Raji (cell line): ENCODE measurements at regions not wholly inside any gene's neighbourhood (a gene's known extent, or its start where the extent isn't known, plus 50 kb on each side); places are given as distances from the start of the nearest gene placed in this dataset.

Experiments
- POLR2A ChIP-seq: IDR thresholded peaks from 2 replicates; pipeline ENCODE4 v1.6.1; 2011; ENCODE audit warnings: low read depth, low read length, control low read depth; ENCODE audit not compliant: insufficient read depth

- no peak for TF ChIP-seq POLR2A
Measured at GRCh38 chr5:68444048-68444447, 228.5 kb downstream of the PIK3R1 start.

- TF ChIP-seq POLR2A: no peak
Measured at GRCh38 chr5:68444833-68445232, 229.3 kb downstream of the PIK3R1 start.

- no peak for TF ChIP-seq POLR2A
Measured at GRCh38 chr5:68445257-68446069, 229.9 kb downstream of the PIK3R1 start.

- TF ChIP-seq POLR2A: no peak
Measured at GRCh38 chr5:68446070-68446357, 230.5 kb downstream of the PIK3R1 start.

- TF ChIP-seq POLR2A: no peak
Measured at GRCh38 chr5:68446487-68446894, 230.9 kb downstream of the PIK3R1 start.

- TF ChIP-seq POLR2A: no peak
Measured at GRCh38 chr5:68447136-68447929, 231.8 kb downstream of the PIK3R1 start.

- TF ChIP-seq POLR2A: no peak
Measured at GRCh38 chr5:68449380-68449779, 233.8 kb downstream of the PIK3R1 start.

GRCh38 chr5:68450245-68450852 is 234.8 kb downstream of the PIK3R1 start:
- TF ChIP-seq POLR2A: no peak

GRCh38 chr5:68452286-68452685 is 236.7 kb downstream of the PIK3R1 start:
- TF ChIP-seq POLR2A: no peak

- TF ChIP-seq POLR2A: no peak
Measured at GRCh38 chr5:68454172-68454571, 238.6 kb downstream of the PIK3R1 start.

GRCh38 chr5:68454766-68455165 is 239.2 kb downstream of the PIK3R1 start:
- TF ChIP-seq POLR2A: no peak

- no peak for TF ChIP-seq POLR2A
Measured at GRCh38 chr5:68455216-68455615, 239.7 kb downstream of the PIK3R1 start.

GRCh38 chr5:68456756-68457217 is 241.2 kb downstream of the PIK3R1 start:
- TF ChIP-seq POLR2A: no peak

- TF ChIP-seq POLR2A: no peak
Measured at GRCh38 chr5:68457285-68457684, 241.7 kb downstream of the PIK3R1 start.

GRCh38 chr5:68458416-68459021 is 243.0 kb downstream of the PIK3R1 start:
- no peak for TF ChIP-seq POLR2A

GRCh38 chr5:68459093-68459809 is 243.7 kb downstream of the PIK3R1 start:
- no peak for TF ChIP-seq POLR2A

GRCh38 chr5:68459810-68460139 is 244.2 kb downstream of the PIK3R1 start:
- no peak for TF ChIP-seq POLR2A
